DMS153 (cell line): ENCODE measurements at regions not wholly inside any gene's neighbourhood (a gene's known extent, or its start where the extent isn't known, plus 50 kb on each side); places are given as distances from the start of the nearest gene placed in this dataset.
A peak's percentile ranks its signal among the peaks of the same experiment; 100 is the strongest.

Experiments used
- DNase-seq: peaks from one replicate; lab custom pipeline; 2025; lab: John Stamatoyannopoulos, UW

GRCh38 chr2:7895289-7895688, 786.6 kb upstream of the ID2 start:
- no peak for DNase-seq

- no peak for DNase-seq
Measured at GRCh38 chr2:7896940-7897487, 784.8 kb upstream of the ID2 start.

- peak; percentile 17 for DNase-seq
Measured at GRCh38 chr2:7899241-7899640, 782.6 kb upstream of the ID2 start.

- DNase-seq: no peak
Measured at GRCh38 chr2:7899923-7900322, 781.9 kb upstream of the ID2 start.

- DNase-seq: no peak
Measured at GRCh38 chr2:7900593-7900992, 781.3 kb upstream of the ID2 start.

GRCh38 chr2:7902251-7902765, 779.5 kb upstream of the ID2 start:
- no peak for DNase-seq

- DNase-seq: no peak
Measured at GRCh38 chr2:7904319-7904718, 777.5 kb upstream of the ID2 start.

GRCh38 chr2:7905756-7906155, 776.1 kb upstream of the ID2 start:
- peak; percentile 91 for DNase-seq

- DNase-seq: no peak
Measured at GRCh38 chr2:7906431-7906830, 775.4 kb upstream of the ID2 start.

GRCh38 chr2:7907041-7907440, 774.8 kb upstream of the ID2 start:
- DNase-seq: no peak

GRCh38 chr2:7910752-7911151, 771.1 kb upstream of the ID2 start:
- no peak for DNase-seq

- DNase-seq: no peak
Measured at GRCh38 chr2:7911196-7911595, 770.7 kb upstream of the ID2 start.

- no peak for DNase-seq
Measured at GRCh38 chr2:7913974-7914373, 767.9 kb upstream of the ID2 start.

- no peak for DNase-seq
Measured at GRCh38 chr2:7915302-7916091, 766.4 kb upstream of the ID2 start.

GRCh38 chr2:7916670-7917069, 765.2 kb upstream of the ID2 start:
- DNase-seq: no peak

GRCh38 chr2:7919510-7919909, 762.3 kb upstream of the ID2 start:
- DNase-seq: no peak

GRCh38 chr2:7924023-7924762, 757.7 kb upstream of the ID2 start:
- DNase-seq: no peak

- no peak for DNase-seq
Measured at GRCh38 chr2:7925506-7925905, 756.4 kb upstream of the ID2 start.

- no peak for DNase-seq
Measured at GRCh38 chr2:7927691-7928090, 754.2 kb upstream of the ID2 start.

- DNase-seq: no peak
Measured at GRCh38 chr2:7929281-7929680, 752.6 kb upstream of the ID2 start.

GRCh38 chr2:7930800-7931635, 750.8 kb upstream of the ID2 start:
- no peak for DNase-seq

GRCh38 chr2:7931808-7932207, 750.0 kb upstream of the ID2 start:
- no peak for DNase-seq
